ENCODE measurements at regions not wholly inside any gene's neighbourhood (a gene's known extent, or its start where the extent isn't known, plus 50 kb on each side); places are given as distances from the start of the nearest gene placed in this dataset.
"Not testable (repeated sequence)": the region's sequence is repeated elsewhere in the genome, so short reads cannot be mapped to it uniquely, and the experiment has no call there.

- DNase-seq (ENCODE audit: extremely low read depth in 1 of 2, low read depth in 1 of 2) = no peak
These were observed 425.1 kb downstream of the GBA3 start for GRCh38 chr4:23117826-23118225.

GRCh38 chr4:23114538-23114937 is 421.8 kb downstream of the GBA3 start:
- DNase-seq (ENCODE audit: extremely low read depth in 1 of 2, low read depth in 1 of 2) = no peak

- DNase-seq (ENCODE audit: extremely low read depth in 1 of 2, low read depth in 1 of 2) = no peak
These were observed 420.4 kb downstream of the GBA3 start for GRCh38 chr4:23113104-23113503.

GRCh38 chr4:23106516-23106915 is 413.8 kb downstream of the GBA3 start:
- DNase-seq (ENCODE audit: extremely low read depth in 1 of 2, low read depth in 1 of 2) = no peak

- DNase-seq (ENCODE audit: extremely low read depth in 1 of 2, low read depth in 1 of 2) = no peak
These were observed 413.1 kb downstream of the GBA3 start for GRCh38 chr4:23105759-23106370.

GRCh38 chr4:23097251-23097650 is 404.5 kb downstream of the GBA3 start:
- DNase-seq (ENCODE audit: extremely low read depth in 1 of 2, low read depth in 1 of 2) = no peak

- DNase-seq (ENCODE audit: extremely low read depth in 1 of 2, low read depth in 1 of 2) = no peak
These were observed 399.0 kb downstream of the GBA3 start for GRCh38 chr4:23091711-23092110.

- DNase-seq (ENCODE audit: extremely low read depth in 1 of 2, low read depth in 1 of 2) = no peak
These were observed 392.5 kb downstream of the GBA3 start for GRCh38 chr4:23085249-23085568.

GRCh38 chr4:23084559-23085248 is 392.0 kb downstream of the GBA3 start:
- DNase-seq (ENCODE audit: extremely low read depth in 1 of 2, low read depth in 1 of 2) = no peak

GRCh38 chr4:23083391-23083790 is 390.7 kb downstream of the GBA3 start:
- DNase-seq (ENCODE audit: extremely low read depth in 1 of 2, low read depth in 1 of 2) = no peak

GRCh38 chr4:23080171-23080570 is 387.4 kb downstream of the GBA3 start:
- DNase-seq (ENCODE audit: extremely low read depth in 1 of 2, low read depth in 1 of 2) = not testable (repeated sequence)

GRCh38 chr4:23070848-23071570 is 378.3 kb downstream of the GBA3 start:
- DNase-seq (ENCODE audit: extremely low read depth in 1 of 2, low read depth in 1 of 2) = no peak

GRCh38 chr4:23068756-23069155 is 376.0 kb downstream of the GBA3 start:
- DNase-seq (ENCODE audit: extremely low read depth in 1 of 2, low read depth in 1 of 2) = no peak

- DNase-seq (ENCODE audit: extremely low read depth in 1 of 2, low read depth in 1 of 2) = no peak
These were observed 375.6 kb downstream of the GBA3 start for GRCh38 chr4:23068287-23068686.

- DNase-seq (ENCODE audit: extremely low read depth in 1 of 2, low read depth in 1 of 2) = no peak
These were observed 369.5 kb downstream of the GBA3 start for GRCh38 chr4:23062188-23062587.

GRCh38 chr4:23061431-23061830 is 368.7 kb downstream of the GBA3 start:
- no peak for DNase-seq (ENCODE audit: extremely low read depth in 1 of 2, low read depth in 1 of 2)

- DNase-seq (ENCODE audit: extremely low read depth in 1 of 2, low read depth in 1 of 2) = no peak
These were observed 368.0 kb downstream of the GBA3 start for GRCh38 chr4:23060776-23061175.

- no peak for DNase-seq (ENCODE audit: extremely low read depth in 1 of 2, low read depth in 1 of 2)
These were observed 365.5 kb downstream of the GBA3 start for GRCh38 chr4:23058165-23058776.

- no peak for DNase-seq (ENCODE audit: extremely low read depth in 1 of 2, low read depth in 1 of 2)
These were observed 348.8 kb downstream of the GBA3 start for GRCh38 chr4:23041501-23041900.

GRCh38 chr4:23040539-23040938 is 347.8 kb downstream of the GBA3 start:
- no peak for DNase-seq (ENCODE audit: extremely low read depth in 1 of 2, low read depth in 1 of 2)

- DNase-seq (ENCODE audit: extremely low read depth in 1 of 2, low read depth in 1 of 2) = no peak
These were observed 347.1 kb downstream of the GBA3 start for GRCh38 chr4:23039818-23040217.

Data from stimulated activated CD8-positive, alpha-beta memory T cell treated with anti-CD3 and anti-CD28 coated beads, Interleukin-7, amount 100 ng/mL, for 48 hours (primary cell).